ENCODE measurements at regions not wholly inside any gene's neighbourhood (a gene's known extent, or its start where the extent isn't known, plus 50 kb on each side); places are given as distances from the start of the nearest gene placed in this dataset.

DNA sequence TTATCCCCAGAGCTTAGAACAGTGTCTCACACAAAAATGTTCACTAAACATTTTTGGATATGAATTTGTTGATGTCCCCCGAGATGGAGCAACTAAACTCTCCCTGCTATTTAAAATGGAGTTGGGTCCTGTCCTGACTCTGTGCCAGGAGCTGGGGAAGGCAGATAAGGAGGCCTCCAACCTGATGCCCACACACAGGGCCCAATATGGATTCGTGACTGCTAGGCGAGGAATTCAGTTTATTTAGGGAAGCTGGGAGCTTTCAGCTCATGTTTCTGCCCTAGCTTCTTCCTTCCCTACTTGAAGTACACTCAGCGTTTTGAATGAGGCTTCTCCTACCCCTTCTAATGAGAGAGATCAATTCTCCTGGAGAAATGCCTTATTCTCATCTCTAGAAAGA is 373.0 kb upstream of the LARGE1 start:
- Histone ChIP-seq H3K27ac (no peak overlapping the region), H3K9me3 (ENCODE audit: low read depth, low read length) (no peaks in the 10 kb centered on the region), H3K36me3 (ENCODE audit: insufficient read depth, low read length) (no peaks in the 10 kb centered on the region), H3K4me3 (no peak overlapping the region), H3K9ac (ENCODE audit: insufficient read length) (no peak overlapping the region)
- no peak for DNase-seq (ENCODE audit: low read depth, low spot score)
- TF ChIP-seq FOXP2 (optimal IDR thresholded peaks at IDR 0.05; ENCODE audit: control extremely low read depth, extremely low read length, insufficient read depth), result no peak
- no peak for TF ChIP-seq POLR2AphosphoS5 (IDR thresholded peaks at IDR 0.05; ENCODE audit: borderline replicate concordance, low read depth, low read length)
- no peak for TF ChIP-seq EZH2 (IDR thresholded peaks at IDR 0.05)

DNA sequence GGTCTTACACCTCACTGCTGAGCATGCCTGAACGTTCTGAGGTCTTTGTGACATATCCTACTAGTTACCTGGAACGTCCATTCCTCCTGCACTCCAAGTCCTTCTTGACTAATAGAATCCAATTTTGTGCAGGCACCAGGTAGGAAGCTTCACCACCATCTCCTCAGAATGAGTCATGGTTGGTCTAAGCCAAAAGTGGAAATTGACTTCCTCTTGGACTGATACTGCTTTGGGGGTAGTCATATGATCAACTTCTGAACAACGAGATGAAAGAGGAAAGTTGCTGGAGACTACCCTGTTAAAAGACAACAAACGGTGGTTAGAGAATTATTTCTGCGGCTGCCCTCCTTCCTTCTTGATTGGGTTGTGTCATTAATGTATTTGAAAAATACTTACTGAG is 374.2 kb upstream of the LARGE1 start:
- DNase-seq (ENCODE audit: low read depth, low spot score), result no peak
- no peaks in the 10 kb centered on the region for H3K9me3 ChIP-seq (ENCODE audit: low read depth, low read length)
- TF ChIP-seq EZH2 (IDR thresholded peaks at IDR 0.05) (no peak), FOXP2 (optimal IDR thresholded peaks at IDR 0.05; ENCODE audit: control extremely low read depth, extremely low read length, insufficient read depth) (no peak), POLR2AphosphoS5 (IDR thresholded peaks at IDR 0.05; ENCODE audit: borderline replicate concordance, low read depth, low read length) (no peak)
- no peak overlapping the region for H3K9ac ChIP-seq (ENCODE audit: insufficient read length)
- H3K36me3 ChIP-seq (ENCODE audit: insufficient read depth, low read length), result no peaks in the 10 kb centered on the region
- no peak overlapping the region for H3K27ac ChIP-seq
- no peak overlapping the region for H3K4me3 ChIP-seq

DNA sequence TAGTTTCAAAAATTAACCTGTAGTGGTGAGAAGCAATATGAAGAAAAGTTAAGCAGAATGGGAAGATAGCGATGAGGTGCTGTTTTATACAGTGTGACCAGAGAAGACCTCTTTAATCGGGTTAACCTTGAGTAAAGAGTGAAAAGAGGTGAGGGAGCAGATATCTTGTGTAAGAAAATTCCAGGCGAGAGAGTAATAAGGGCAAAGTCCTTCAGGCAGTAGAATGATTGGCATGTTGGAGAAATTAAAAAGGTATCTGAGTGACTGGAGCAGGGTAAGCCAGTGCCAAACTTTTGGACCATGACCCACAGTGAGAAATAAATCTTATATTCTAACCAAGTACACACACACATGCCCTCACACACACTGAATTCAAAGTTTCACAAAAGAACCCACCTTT is 374.7 kb upstream of the LARGE1 start:
- no peaks in the 10 kb centered on the region for H3K36me3 ChIP-seq (ENCODE audit: insufficient read depth, low read length)
- TF ChIP-seq EZH2 (IDR thresholded peaks at IDR 0.05), result no peak
- H3K4me3 ChIP-seq, result no peak overlapping the region
- H3K9ac ChIP-seq (ENCODE audit: insufficient read length), result no peak overlapping the region
- no peaks in the 10 kb centered on the region for H3K9me3 ChIP-seq (ENCODE audit: low read depth, low read length)
- no peak overlapping the region for H3K27ac ChIP-seq
- DNase-seq (ENCODE audit: low read depth, low spot score), result no peak

DNA sequence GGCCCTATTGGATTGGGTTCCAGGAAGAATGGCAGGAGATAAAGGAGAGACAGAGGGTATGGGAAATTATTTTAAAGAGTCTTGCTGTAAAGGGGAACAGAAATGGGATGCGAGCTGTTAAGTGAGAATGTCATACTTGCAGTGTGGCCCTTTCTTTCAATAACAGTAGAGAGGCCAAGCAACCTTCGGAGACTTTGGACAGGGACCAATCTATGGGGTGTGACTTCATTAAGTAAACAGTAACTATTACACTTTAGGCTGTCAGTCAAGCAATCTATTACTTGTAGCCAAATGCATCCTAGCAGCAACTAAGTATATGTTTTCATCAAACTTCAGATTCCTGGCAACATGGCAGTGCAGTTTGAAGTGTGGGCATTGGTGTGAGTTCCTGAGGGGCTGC is 376.2 kb upstream of the LARGE1 start:
- H3K9me3 ChIP-seq (ENCODE audit: low read depth, low read length), result no peaks in the 10 kb centered on the region
- H3K36me3 ChIP-seq (ENCODE audit: insufficient read depth, low read length), result no peaks in the 10 kb centered on the region
- no peak for DNase-seq (ENCODE audit: low read depth, low spot score)
- TF ChIP-seq POLR2AphosphoS5 (IDR thresholded peaks at IDR 0.05; ENCODE audit: borderline replicate concordance, low read depth, low read length) (no peak), FOXP2 (optimal IDR thresholded peaks at IDR 0.05; ENCODE audit: control extremely low read depth, extremely low read length, insufficient read depth) (no peak), EZH2 (IDR thresholded peaks at IDR 0.05) (no peak)
- no peak overlapping the region for H3K27ac ChIP-seq
- H3K9ac ChIP-seq (ENCODE audit: insufficient read length), result no peak overlapping the region
- H3K4me3 ChIP-seq, result no peak overlapping the region

DNA sequence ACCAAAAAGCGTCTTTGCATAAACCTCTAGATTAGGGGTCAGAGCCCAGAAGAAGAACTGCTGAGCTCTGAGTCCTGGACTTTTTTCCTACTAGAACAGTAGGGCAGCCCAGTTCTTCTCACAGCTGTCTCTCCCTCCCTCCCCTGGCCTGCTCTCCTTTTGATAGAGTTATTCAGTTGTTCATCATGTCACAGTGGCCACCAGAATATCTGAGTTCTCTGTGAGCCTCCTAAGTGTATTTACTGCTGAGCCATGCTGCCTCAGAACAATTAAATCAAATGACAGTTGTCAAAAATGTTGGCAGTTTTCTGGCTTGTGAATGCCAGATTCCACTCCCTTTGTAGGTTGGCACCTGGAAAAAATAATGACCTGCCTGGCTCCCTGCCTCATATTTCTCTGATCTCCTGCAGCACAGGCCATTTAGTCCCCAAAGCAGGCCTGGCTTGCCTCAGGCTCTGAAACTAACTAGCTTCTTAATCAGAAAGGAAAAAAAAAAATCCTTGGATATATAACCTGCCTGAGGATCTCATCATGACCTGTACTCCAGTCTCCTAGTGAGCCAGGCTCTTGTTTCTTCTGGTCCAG is 377.4 kb upstream of the LARGE1 start:
- TF ChIP-seq EZH2 (IDR thresholded peaks at IDR 0.05) (no peak), FOXP2 (optimal IDR thresholded peaks at IDR 0.05; ENCODE audit: control extremely low read depth, extremely low read length, insufficient read depth) (no peak)
- H3K9ac ChIP-seq (ENCODE audit: insufficient read length), result no peak overlapping the region
- no peaks in the 10 kb centered on the region for H3K36me3 ChIP-seq (ENCODE audit: insufficient read depth, low read length)
- no peak for DNase-seq (ENCODE audit: low read depth, low spot score)
- no peak overlapping the region for H3K4me3 ChIP-seq
- no peak overlapping the region for H3K27ac ChIP-seq
- H3K9me3 ChIP-seq (ENCODE audit: low read depth, low read length), result no peaks in the 10 kb centered on the region

DNA sequence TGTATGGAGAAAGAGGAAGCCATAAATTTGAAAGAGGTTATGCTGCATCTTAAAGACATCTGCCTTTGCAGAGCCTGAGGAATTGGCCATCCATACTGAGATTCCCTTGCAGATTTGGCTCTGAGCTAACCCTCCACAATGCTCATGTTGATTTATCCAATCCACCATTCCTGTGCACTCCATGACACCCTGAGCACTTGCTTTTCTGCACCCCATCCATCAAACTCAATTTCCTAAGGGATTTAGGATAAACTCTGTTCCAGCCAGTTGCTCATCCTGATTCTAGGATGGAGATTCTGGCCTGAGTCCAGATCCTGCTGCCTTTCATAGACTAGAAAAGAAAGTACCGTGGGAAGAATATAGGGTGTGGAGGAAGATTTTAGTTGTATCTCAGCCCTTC is 379.2 kb upstream of the LARGE1 start:
- Histone ChIP-seq H3K27ac (no peak overlapping the region), H3K4me3 (no peak overlapping the region), H3K36me3 (ENCODE audit: insufficient read depth, low read length) (no peaks in the 10 kb centered on the region), H3K9me3 (ENCODE audit: low read depth, low read length) (no peaks in the 10 kb centered on the region), H3K9ac (ENCODE audit: insufficient read length) (no peak overlapping the region)
- DNase-seq (ENCODE audit: low read depth, low spot score), result no peak
- TF ChIP-seq POLR2AphosphoS5 (IDR thresholded peaks at IDR 0.05; ENCODE audit: borderline replicate concordance, low read depth, low read length) (no peak), EZH2 (IDR thresholded peaks at IDR 0.05) (no peak), FOXP2 (optimal IDR thresholded peaks at IDR 0.05; ENCODE audit: control extremely low read depth, extremely low read length, insufficient read depth) (no peak)

DNA sequence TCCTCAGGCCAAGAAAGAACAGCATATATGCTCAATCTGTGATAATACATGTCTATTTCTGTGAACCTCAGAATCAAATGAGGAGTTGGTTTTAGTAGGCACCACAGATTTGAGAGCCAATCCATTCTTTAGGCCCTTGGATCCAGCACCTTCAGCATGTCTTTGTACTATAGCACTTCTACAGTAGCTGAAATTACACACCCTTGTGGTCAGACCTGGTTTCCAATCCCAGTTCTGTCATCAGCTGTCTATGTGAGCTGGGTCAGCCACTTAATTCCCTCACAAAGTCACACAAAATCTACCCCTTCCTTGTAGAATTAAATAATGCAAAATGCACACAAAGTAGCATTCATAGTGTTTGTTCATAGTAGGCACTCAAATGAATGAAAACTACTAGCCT is 381.3 kb upstream of the LARGE1 start:
- no peak overlapping the region for H3K9ac ChIP-seq (ENCODE audit: insufficient read length)
- no peak overlapping the region for H3K4me3 ChIP-seq
- no peak overlapping the region for H3K27ac ChIP-seq
- H3K9me3 ChIP-seq (ENCODE audit: low read depth, low read length), result no peaks in the 10 kb centered on the region
- DNase-seq (ENCODE audit: low read depth, low spot score), result no peak
- TF ChIP-seq EZH2 (IDR thresholded peaks at IDR 0.05), result no peak
- no peak for TF ChIP-seq POLR2AphosphoS5 (IDR thresholded peaks at IDR 0.05; ENCODE audit: borderline replicate concordance, low read depth, low read length)
- no peak for TF ChIP-seq FOXP2 (optimal IDR thresholded peaks at IDR 0.05; ENCODE audit: control extremely low read depth, extremely low read length, insufficient read depth)
- H3K36me3 ChIP-seq (ENCODE audit: insufficient read depth, low read length), result no peaks in the 10 kb centered on the region

DNA sequence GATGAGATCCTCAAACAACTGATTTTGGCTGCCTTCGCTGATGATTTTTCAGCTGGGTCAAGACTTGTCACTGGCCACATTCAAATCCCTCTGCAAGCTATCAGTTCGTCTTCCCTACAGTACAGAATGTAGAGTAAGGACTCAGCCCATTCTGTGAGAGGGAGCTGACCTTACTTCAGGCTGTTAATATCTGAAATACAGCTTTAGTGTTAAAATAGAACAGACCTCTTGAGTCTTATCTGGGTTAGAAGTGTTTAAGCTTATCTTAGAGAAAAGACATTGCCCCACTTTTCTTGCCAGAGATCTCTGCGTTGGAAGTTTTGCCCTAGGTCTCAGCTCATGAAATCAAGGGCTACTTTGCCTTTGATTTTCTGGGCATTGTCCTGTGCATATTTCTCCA is 383.4 kb upstream of the LARGE1 start:
- H3K9me3 ChIP-seq (ENCODE audit: low read depth, low read length), result no peaks in the 10 kb centered on the region
- H3K27ac ChIP-seq, result no peak overlapping the region
- H3K36me3 ChIP-seq (ENCODE audit: insufficient read depth, low read length), result no peaks in the 10 kb centered on the region
- DNase-seq (ENCODE audit: low read depth, low spot score), result no peak
- TF ChIP-seq FOXP2 (optimal IDR thresholded peaks at IDR 0.05; ENCODE audit: control extremely low read depth, extremely low read length, insufficient read depth), result no peak
- TF ChIP-seq POLR2AphosphoS5 (IDR thresholded peaks at IDR 0.05; ENCODE audit: borderline replicate concordance, low read depth, low read length), result no peak
- TF ChIP-seq EZH2 (IDR thresholded peaks at IDR 0.05), result no peak
- H3K4me3 ChIP-seq, result no peak overlapping the region
- no peak overlapping the region for H3K9ac ChIP-seq (ENCODE audit: insufficient read length)

DNA sequence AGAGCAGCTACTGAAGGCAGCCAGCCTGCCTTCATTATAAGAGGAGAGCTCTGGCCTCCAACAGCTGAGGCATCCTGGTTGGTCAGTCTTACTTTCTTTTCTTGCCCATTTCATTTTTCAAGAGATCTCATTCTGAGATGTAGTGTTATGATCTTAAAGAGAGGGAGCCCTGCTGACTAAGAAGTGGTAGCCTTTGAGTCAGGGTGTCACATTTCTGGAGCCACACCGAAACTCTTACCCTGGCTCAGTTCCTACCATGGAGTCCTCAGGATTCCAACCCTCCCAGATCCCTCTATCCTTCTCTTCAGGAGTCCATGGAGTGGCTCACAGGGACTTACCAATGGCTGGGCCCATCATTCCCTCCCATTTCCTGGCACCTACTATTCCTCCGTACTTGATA is 386.1 kb upstream of the LARGE1 start:
- no peaks in the 10 kb centered on the region for H3K36me3 ChIP-seq (ENCODE audit: insufficient read depth, low read length)
- H3K4me3 ChIP-seq, result no peak overlapping the region
- TF ChIP-seq FOXP2 (optimal IDR thresholded peaks at IDR 0.05; ENCODE audit: control extremely low read depth, extremely low read length, insufficient read depth), result no peak
- no peak for TF ChIP-seq POLR2AphosphoS5 (IDR thresholded peaks at IDR 0.05; ENCODE audit: borderline replicate concordance, low read depth, low read length)
- no peak for TF ChIP-seq EZH2 (IDR thresholded peaks at IDR 0.05)
- H3K9ac ChIP-seq (ENCODE audit: insufficient read length), result no peak overlapping the region
- no peak for DNase-seq (ENCODE audit: low read depth, low spot score)
- H3K9me3 ChIP-seq (ENCODE audit: low read depth, low read length), result no peaks in the 10 kb centered on the region
- no peak overlapping the region for H3K27ac ChIP-seq

Data from SK-N-MC (cell line).